ENCODE measurements at regions not wholly inside any gene's neighbourhood (a gene's known extent, or its start where the extent isn't known, plus 50 kb on each side); places are given as distances from the start of the nearest gene placed in this dataset.

DNA sequence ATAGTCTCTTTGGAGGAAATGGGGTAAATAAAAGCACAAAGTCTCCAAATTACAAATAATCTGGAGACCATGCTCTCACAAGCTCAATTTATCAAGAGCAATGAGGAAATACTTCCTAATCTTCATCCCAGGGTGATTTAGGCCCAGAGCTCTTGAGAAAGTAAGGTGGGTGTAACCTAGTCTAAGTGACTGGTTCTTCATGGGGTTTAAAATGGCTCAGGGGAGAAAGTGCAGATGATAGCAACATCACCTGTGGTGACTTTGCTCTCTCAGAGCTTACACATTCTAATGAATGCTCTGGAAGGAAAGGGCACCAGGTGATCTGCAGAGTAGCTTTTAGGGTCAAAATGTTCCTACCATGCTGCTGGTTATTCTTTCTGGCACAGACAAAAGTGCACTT, 118.4 kb upstream of the TP63 start:
- no peak for DNase-seq (ENCODE audit: low read depth)
- no peak overlapping the region for H3K4me3 ChIP-seq (ENCODE audit: low read depth, low read length)
- TF ChIP-seq MYC (IDR thresholded peaks at IDR 0.05; ENCODE audit: low read depth, low read length), result no peak
- TF ChIP-seq, protein P1, sequence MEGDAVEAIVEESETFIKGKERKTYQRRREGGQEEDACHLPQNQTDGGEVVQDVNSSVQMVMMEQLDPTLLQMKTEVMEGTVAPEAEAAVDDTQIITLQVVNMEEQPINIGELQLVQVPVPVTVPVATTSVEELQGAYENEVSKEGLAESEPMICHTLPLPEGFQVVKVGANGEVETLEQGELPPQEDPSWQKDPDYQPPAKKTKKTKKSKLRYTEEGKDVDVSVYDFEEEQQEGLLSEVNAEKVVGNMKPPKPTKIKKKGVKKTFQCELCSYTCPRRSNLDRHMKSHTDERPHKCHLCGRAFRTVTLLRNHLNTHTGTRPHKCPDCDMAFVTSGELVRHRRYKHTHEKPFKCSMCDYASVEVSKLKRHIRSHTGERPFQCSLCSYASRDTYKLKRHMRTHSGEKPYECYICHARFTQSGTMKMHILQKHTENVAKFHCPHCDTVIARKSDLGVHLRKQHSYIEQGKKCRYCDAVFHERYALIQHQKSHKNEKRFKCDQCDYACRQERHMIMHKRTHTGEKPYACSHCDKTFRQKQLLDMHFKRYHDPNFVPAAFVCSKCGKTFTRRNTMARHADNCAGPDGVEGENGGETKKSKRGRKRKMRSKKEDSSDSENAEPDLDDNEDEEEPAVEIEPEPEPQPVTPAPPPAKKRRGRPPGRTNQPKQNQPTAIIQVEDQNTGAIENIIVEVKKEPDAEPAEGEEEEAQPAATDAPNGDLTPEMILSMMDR (IDR thresholded peaks at IDR 0.05; ENCODE audit: low read depth, low read length), result no peak
- TF ChIP-seq, protein P2, sequence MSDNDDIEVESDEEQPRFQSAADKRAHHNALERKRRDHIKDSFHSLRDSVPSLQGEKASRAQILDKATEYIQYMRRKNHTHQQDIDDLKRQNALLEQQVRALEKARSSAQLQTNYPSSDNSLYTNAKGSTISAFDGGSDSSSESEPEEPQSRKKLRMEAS (IDR thresholded peaks at IDR 0.05; ENCODE audit: low read depth, low read length), result no peak
- no peak for TF ChIP-seq POLR2A (IDR thresholded peaks at IDR 0.05; ENCODE audit: extremely low read depth, insufficient read length)

DNA sequence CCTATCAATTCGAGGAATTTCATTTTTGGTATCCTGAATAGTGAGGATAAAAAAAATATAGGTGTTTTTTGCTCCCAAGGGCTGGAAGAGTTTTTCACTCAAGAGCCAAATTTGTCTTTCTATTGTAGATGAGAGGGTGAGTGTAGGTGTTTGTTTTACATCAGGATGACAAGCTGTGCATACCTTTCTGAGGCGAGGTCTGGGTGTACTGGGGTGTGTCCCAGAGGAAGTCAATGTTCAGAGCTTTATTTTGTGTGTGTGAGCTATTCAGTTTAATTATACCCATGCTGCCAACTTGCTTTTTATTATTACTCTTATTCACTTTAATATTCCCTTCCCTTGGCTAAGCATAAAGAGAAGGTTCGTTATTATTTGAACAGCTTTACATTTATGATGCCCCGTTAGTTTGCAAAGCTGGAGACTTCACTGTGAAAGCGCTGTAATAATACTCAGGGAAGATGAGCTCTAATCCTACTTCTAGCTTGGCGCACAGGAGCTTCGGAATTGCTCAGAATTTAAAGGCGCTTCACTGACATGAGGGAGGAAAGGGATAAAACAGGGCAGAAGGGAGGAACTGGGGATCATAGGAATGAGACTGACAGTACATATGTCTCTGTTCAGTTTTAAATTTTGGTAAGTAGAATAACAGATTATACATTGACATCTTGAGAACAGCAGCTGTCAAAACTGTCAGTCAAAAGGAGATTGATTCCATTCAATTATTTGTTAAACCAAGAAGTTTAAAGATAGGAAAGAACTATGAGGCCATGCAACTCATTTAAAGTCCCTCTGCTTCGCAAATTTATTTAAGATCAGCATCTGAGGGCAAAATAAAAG, 117.7 kb upstream of the TP63 start:
- H3K4me3 ChIP-seq (ENCODE audit: low read depth, low read length), result no peak overlapping the region
- TF ChIP-seq MYC (IDR thresholded peaks at IDR 0.05; ENCODE audit: low read depth, low read length), result no peak
- TF ChIP-seq, protein P1 (IDR thresholded peaks at IDR 0.05; ENCODE audit: low read depth, low read length), result no peak
- DNase-seq (ENCODE audit: low read depth), result no peak

DNA sequence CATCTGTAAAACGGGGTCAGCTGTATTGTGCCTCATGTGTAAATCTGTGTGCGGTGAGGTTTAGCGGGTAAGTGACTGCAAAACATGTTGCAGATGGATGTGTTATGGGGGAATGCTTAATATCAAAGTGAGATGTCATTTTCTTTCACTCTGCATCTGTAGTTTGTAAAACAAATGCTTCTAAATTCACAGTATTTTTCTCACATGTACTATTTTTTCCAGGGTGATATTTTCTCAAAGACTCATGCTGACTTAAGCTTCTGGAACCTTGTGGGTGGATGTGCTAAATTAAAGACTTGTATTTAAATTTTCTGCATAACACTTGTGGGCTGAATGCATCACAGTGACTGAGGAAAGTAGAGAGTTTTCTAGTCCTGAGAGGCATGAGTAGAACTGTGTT, 115.2 kb upstream of the TP63 start:
- TF ChIP-seq, protein P2 (IDR thresholded peaks at IDR 0.05; ENCODE audit: low read depth, low read length), result no peak
- TF ChIP-seq POLR2A (IDR thresholded peaks at IDR 0.05; ENCODE audit: extremely low read depth, insufficient read length) (no peak), MYC (IDR thresholded peaks at IDR 0.05; ENCODE audit: low read depth, low read length) (no peak)
- TF ChIP-seq, protein P1 (IDR thresholded peaks at IDR 0.05; ENCODE audit: low read depth, low read length), result no peak
- no peak overlapping the region for H3K4me3 ChIP-seq (ENCODE audit: low read depth, low read length)
- no peak for DNase-seq (ENCODE audit: low read depth)

DNA sequence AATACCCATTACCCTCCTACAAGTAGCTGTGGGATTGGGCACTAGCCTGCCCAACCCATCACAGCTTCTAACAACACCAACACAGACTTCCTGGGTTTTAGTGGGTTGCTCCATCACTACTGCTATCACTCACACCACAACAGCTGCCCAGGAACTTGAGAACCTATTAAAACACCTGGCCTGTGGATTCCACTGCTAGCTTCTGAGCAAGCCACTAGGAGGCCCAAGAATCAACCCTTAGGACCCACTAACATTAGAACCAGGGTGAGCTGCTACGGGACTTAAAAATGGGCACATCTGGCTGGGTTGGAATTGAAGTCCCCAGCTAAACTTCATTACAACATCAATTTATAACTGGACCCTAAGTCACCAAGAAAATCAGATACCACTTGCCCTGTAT, 113.2 kb upstream of the TP63 start:
- TF ChIP-seq, protein P2 (IDR thresholded peaks at IDR 0.05; ENCODE audit: low read depth, low read length), result no peak
- TF ChIP-seq, protein P1 (IDR thresholded peaks at IDR 0.05; ENCODE audit: low read depth, low read length), result no peak
- TF ChIP-seq POLR2A (IDR thresholded peaks at IDR 0.05; ENCODE audit: extremely low read depth, insufficient read length), result no peak
- TF ChIP-seq MYC (IDR thresholded peaks at IDR 0.05; ENCODE audit: low read depth, low read length), result no peak
- DNase-seq (ENCODE audit: low read depth), result no peak

DNA sequence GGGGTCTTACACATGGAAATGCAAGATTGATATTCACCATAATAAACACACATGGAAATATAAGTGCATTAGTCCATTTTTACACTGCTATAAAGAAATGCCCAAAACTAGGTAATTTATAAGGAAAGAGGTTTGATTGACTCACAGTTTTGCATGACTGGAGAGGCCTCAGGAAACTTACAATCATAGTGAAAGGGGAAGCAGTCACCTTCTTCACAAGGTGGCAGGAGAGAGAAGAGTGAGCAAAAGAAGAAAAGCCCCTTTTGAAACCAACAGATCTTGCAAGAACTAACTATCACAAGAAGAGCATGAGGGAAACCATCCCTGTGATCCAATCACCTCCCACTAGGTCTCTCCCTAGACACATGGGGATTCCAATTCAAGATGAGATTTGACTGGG, 111.7 kb upstream of the TP63 start:
- no peak overlapping the region for H3K4me3 ChIP-seq (ENCODE audit: low read depth, low read length)
- TF ChIP-seq, protein P2 (IDR thresholded peaks at IDR 0.05; ENCODE audit: low read depth, low read length), result no peak
- TF ChIP-seq, protein P1 (IDR thresholded peaks at IDR 0.05; ENCODE audit: low read depth, low read length), result no peak
- TF ChIP-seq MYC (IDR thresholded peaks at IDR 0.05; ENCODE audit: low read depth, low read length) (no peak), POLR2A (IDR thresholded peaks at IDR 0.05; ENCODE audit: extremely low read depth, insufficient read length) (no peak)
- DNase-seq (ENCODE audit: low read depth), result no peak

More for the DNA sequence above, 113.2 kb upstream of the TP63 start:
- H3K4me3 ChIP-seq (ENCODE audit: low read depth, low read length), result no peak overlapping the region

All from NB4 (cell line).